OCI-LY1 (cell line): ENCODE measurements at regions not wholly inside any gene's neighbourhood (a gene's known extent, or its start where the extent isn't known, plus 50 kb on each side); places are given as distances from the start of the nearest gene placed in this dataset.

Experiments used
- H2AFZ ChIP-seq: fragments of 200-600 bp; sonication (generic), shearing (Covaris generic); 2 replicates; pipeline ENCODE4 v1.6.0; 2014; ENCODE audit warnings: antibody characterized with exemption, mild to moderate bottlenecking, low read length
- H3F3A ChIP-seq: fragments of 200-600 bp; sonication (generic), shearing (Covaris generic); 2 replicates; pipeline ENCODE4 v1.6.0; 2014; ENCODE audit warnings: mild to moderate bottlenecking, antibody characterized with exemption, low read length, moderate library complexity; ENCODE audit not compliant: insufficient read depth
- H3K27ac ChIP-seq: fragments of 200-600 bp; sonication (generic); 2 replicates; pipeline ENCODE4 v1.5.1; 2014; ENCODE audit warnings: low read length, mixed run types, mild to moderate bottlenecking, low read depth; ENCODE audit not compliant: poor library complexity, severe bottlenecking
- H3K27me3 ChIP-seq: fragments of 200-600 bp; sonication (generic); 2 replicates; pipeline ENCODE4 v1.6.0; 2014; ENCODE audit warnings: antibody characterized with exemption, mild to moderate bottlenecking, low read length, moderate library complexity; ENCODE audit not compliant: insufficient read depth
- H3K36me3 ChIP-seq: fragments of 200-600 bp; sonication (generic); 2 replicates; pipeline ENCODE4 v1.6.1; 2014; ENCODE audit warnings: mild to moderate bottlenecking, antibody characterized with exemption, low read length, moderate library complexity, mixed read lengths; ENCODE audit not compliant: insufficient read depth
- H3K4me1 ChIP-seq: fragments of 200-600 bp; sonication (generic); 2 replicates; pipeline ENCODE4 v1.5.1; 2014; ENCODE audit warnings: mild to moderate bottlenecking, low read length, moderate library complexity; ENCODE audit not compliant: insufficient read depth, severe bottlenecking
- H3K4me2 ChIP-seq: fragments of 200-600 bp; sonication (generic), shearing (Covaris generic); 2 replicates; pipeline ENCODE4 v1.6.1; 2014; ENCODE audit warnings: low read length
- H3K4me3 ChIP-seq: fragments of 200-600 bp; sonication (generic); 2 replicates; pipeline ENCODE4 v1.5.1; 2014; ENCODE audit warnings: low read length, low read depth, mild to moderate bottlenecking, mixed read lengths; ENCODE audit not compliant: poor library complexity, severe bottlenecking
- H3K79me2 ChIP-seq: fragments of 200-600 bp; shearing (Covaris generic); 2 replicates; pipeline ENCODE4 v1.6.1; 2016; ENCODE audit warnings: mixed run types, low read length, mixed read lengths; ENCODE audit not compliant: insufficient read depth
- H3K9ac ChIP-seq: fragments of 200-600 bp; sonication (generic), shearing (Covaris generic); 2 replicates; pipeline ENCODE4 v1.6.1; 2014; ENCODE audit warnings: mild to moderate bottlenecking, low read length, mixed read lengths
- H3K9me2 ChIP-seq: fragments of 200-600 bp; sonication (generic), shearing (Covaris generic); 2 replicates; pipeline ENCODE4 v1.6.1; 2014; ENCODE audit warnings: low read depth, mild to moderate bottlenecking, low read length, mixed read lengths
- H3K9me3 ChIP-seq: fragments of 200-600 bp; shearing (Covaris generic); 2 replicates; pipeline ENCODE4 v1.6.1; 2014; ENCODE audit warnings: low read length, mixed read lengths
- H4K20me1 ChIP-seq: fragments of 200-600 bp; sonication (generic), shearing (Covaris generic); 2 replicates; pipeline ENCODE4 v1.6.0; 2016; ENCODE audit warnings: mild to moderate bottlenecking, low read length; ENCODE audit not compliant: insufficient read depth
- EZH2 ChIP-seq: fragments of 200-600 bp; sonication (generic), shearing (Covaris generic); IDR thresholded peaks from 2 replicates; pipeline ENCODE4 v1.8.0; 2017; ENCODE audit warnings: borderline replicate concordance, mixed run types, mild to moderate bottlenecking, antibody characterized with exemption, low read length, moderate library complexity, mixed read lengths
- TF ChIP-seq, protein P1 (sequence below): fragments of 200-600 bp; sonication (generic), shearing (Covaris generic); IDR thresholded peaks from 2 replicates; pipeline ENCODE4 v1.5.1; 2017; ENCODE audit warnings: mild to moderate bottlenecking, antibody characterized with exemption, low read length, moderate library complexity, mixed read lengths

DNA sequence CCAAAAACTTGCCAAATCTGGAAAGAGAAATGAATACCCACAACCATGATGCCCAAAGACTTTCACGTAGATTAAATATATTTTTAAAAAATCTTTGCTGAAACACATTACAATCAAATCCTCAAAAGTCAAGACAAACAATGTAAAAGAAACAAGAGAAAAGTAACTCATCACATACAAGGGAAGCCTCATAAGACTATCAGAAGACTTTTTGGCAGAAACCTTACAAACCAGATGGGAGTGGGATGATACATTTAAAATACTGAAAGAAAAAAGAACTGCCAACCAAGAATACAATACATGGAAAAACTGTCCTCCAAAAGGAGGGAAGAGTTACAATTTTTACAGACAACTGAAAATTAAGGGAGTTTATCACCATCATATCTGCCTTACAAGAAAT is 319.0 kb upstream of the INTU start:
- H4K20me1 ChIP-seq: no peaks in the 10 kb centered on the region
- no peaks in the 10 kb centered on the region for H3K9me3 ChIP-seq
- no peaks in the 10 kb centered on the region for H3K9me2 ChIP-seq
- no peaks in the 10 kb centered on the region for H3K27me3 ChIP-seq
- H3K79me2 ChIP-seq: no peaks in the 10 kb centered on the region
- no peaks in the 10 kb centered on the region for H3F3A ChIP-seq
- no peak overlapping the region for H3K27ac ChIP-seq
- no peak overlapping the region for H3K4me2 ChIP-seq
- no peak for TF ChIP-seq EZH2
- TF ChIP-seq, protein P1, sequence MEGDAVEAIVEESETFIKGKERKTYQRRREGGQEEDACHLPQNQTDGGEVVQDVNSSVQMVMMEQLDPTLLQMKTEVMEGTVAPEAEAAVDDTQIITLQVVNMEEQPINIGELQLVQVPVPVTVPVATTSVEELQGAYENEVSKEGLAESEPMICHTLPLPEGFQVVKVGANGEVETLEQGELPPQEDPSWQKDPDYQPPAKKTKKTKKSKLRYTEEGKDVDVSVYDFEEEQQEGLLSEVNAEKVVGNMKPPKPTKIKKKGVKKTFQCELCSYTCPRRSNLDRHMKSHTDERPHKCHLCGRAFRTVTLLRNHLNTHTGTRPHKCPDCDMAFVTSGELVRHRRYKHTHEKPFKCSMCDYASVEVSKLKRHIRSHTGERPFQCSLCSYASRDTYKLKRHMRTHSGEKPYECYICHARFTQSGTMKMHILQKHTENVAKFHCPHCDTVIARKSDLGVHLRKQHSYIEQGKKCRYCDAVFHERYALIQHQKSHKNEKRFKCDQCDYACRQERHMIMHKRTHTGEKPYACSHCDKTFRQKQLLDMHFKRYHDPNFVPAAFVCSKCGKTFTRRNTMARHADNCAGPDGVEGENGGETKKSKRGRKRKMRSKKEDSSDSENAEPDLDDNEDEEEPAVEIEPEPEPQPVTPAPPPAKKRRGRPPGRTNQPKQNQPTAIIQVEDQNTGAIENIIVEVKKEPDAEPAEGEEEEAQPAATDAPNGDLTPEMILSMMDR: no peak
- no peak overlapping the region for H3K4me3 ChIP-seq
- H3K4me1 ChIP-seq: no peaks in the 10 kb centered on the region
- no peaks in the 10 kb centered on the region for H3K36me3 ChIP-seq
- no peak overlapping the region for H3K9ac ChIP-seq
- H2AFZ ChIP-seq: no peak overlapping the region

DNA sequence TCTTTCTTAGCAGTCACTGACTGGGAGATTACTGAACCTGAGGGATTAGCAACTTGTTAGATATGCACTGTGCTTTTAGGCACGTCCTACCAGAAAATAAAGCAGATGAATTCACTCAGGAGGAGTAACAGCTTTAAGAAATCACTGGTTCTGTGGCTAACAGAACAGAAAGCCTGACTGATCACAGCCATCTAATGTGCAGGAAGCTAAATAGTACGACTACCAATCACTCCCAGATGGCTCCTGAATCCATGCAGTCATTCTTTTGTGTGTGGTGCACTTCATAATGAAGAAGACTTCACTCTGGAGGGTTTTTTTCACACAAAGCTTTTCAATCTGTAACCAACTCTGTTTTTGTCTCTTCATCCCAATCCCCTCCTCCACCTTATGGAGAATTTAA is 305.3 kb upstream of the INTU start:
- Histone ChIP-seq H3K4me3 (no peak overlapping the region), H3K4me1 (no peaks in the 10 kb centered on the region), H2AFZ (no peak overlapping the region), H3K27ac (no peak overlapping the region), H3K79me2 (no peaks in the 10 kb centered on the region), H3K27me3 (no peaks in the 10 kb centered on the region), H3K36me3 (no peaks in the 10 kb centered on the region), H3K9me3 (no peaks in the 10 kb centered on the region), H3F3A (no peaks in the 10 kb centered on the region), H4K20me1 (no peaks in the 10 kb centered on the region), H3K9me2 (no peaks in the 10 kb centered on the region), H3K9ac (no peak overlapping the region), H3K4me2 (no peak overlapping the region)
- TF ChIP-seq EZH2: no peak
- TF ChIP-seq, protein P1: no peak

DNA sequence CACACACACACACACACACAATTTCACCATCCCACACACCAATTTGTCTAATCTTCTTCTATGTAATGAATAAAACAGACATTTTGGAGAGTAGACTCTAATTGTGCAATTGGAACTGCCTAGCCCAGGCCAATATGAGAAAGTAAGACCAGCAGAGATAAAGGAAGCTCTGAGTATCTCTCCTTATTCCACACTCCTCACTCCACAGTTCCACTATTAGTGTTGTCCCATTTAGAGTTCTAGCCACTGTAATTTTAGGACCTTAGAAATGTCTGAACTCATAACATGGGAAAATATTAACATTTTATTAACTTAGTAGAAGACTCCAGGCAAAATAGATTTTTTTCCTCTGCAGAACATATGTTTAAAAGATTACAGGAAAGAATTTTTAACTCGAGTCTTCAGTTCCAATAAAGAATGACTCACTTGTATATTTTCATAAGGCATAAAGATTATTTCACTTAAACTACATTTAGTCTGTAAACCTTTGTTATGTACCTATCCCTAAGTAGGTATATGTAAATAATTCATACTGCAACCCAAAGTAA is 297.6 kb upstream of the INTU start:
- H3K4me3 ChIP-seq: no peak overlapping the region
- H3K9ac ChIP-seq: no peak overlapping the region
- H3F3A ChIP-seq: no peaks in the 10 kb centered on the region
- H3K9me3 ChIP-seq: no peaks in the 10 kb centered on the region
- H2AFZ ChIP-seq: no peak overlapping the region
- no peak for TF ChIP-seq EZH2
- TF ChIP-seq, protein P1: no peak
- H3K36me3 ChIP-seq: no peaks in the 10 kb centered on the region
- no peaks in the 10 kb centered on the region for H3K27me3 ChIP-seq
- no peaks in the 10 kb centered on the region for H3K4me1 ChIP-seq
- H3K4me2 ChIP-seq: no peak overlapping the region
- no peaks in the 10 kb centered on the region for H3K9me2 ChIP-seq
- H4K20me1 ChIP-seq: no peaks in the 10 kb centered on the region
- H3K79me2 ChIP-seq: no peaks in the 10 kb centered on the region
- H3K27ac ChIP-seq: no peak overlapping the region
